ENCODE measurements at regions not wholly inside any gene's neighbourhood (a gene's known extent, or its start where the extent isn't known, plus 50 kb on each side); places are given as distances from the start of the nearest gene placed in this dataset.

GRCh38 chr2:35408320-35408719, 947.3 kb upstream of the CRIM1 start:
- TF ChIP-seq, protein P1, sequence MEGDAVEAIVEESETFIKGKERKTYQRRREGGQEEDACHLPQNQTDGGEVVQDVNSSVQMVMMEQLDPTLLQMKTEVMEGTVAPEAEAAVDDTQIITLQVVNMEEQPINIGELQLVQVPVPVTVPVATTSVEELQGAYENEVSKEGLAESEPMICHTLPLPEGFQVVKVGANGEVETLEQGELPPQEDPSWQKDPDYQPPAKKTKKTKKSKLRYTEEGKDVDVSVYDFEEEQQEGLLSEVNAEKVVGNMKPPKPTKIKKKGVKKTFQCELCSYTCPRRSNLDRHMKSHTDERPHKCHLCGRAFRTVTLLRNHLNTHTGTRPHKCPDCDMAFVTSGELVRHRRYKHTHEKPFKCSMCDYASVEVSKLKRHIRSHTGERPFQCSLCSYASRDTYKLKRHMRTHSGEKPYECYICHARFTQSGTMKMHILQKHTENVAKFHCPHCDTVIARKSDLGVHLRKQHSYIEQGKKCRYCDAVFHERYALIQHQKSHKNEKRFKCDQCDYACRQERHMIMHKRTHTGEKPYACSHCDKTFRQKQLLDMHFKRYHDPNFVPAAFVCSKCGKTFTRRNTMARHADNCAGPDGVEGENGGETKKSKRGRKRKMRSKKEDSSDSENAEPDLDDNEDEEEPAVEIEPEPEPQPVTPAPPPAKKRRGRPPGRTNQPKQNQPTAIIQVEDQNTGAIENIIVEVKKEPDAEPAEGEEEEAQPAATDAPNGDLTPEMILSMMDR (conservative IDR thresholded peaks at IDR 0.05; ENCODE audit: low read length) = no peak
- no peak for DNase-seq (ENCODE audit: low read depth)
- no peak overlapping the region for H3K4me3 ChIP-seq (ENCODE audit: low read length)

- DNase-seq (ENCODE audit: low read depth) = no peak
- H3K4me3 ChIP-seq (ENCODE audit: low read length) = no peak overlapping the region
- TF ChIP-seq, protein P1 (conservative IDR thresholded peaks at IDR 0.05; ENCODE audit: low read length) = no peak
Measured at GRCh38 chr2:35391736-35392442, 963.7 kb upstream of the CRIM1 start.

DNA sequence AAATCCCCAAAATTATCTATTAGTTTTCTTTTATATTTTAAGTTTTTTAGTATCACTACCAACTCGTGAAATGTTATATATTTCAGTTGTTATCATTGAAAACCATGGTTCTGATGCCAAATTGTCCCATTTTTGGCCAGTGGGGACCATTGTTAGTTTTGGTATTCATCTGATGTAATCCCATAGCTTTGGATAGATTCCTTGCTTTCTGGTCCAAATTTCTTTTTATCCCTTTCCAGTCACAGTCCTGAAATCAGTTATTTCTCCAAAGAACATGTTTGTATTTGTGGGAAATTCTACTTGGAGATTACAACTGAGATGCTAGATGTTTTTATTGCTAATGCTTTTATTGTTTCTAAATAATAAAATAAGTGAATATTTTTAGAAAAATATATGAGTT, 976.8 kb upstream of the CRIM1 start:
- TF ChIP-seq, protein P1 (conservative IDR thresholded peaks at IDR 0.05; ENCODE audit: low read length) = no peak
- no peak overlapping the region for H3K4me3 ChIP-seq (ENCODE audit: low read length)
- no peak for DNase-seq (ENCODE audit: low read depth)

- no peak overlapping the region for H3K4me3 ChIP-seq (ENCODE audit: low read length)
- TF ChIP-seq, protein P1 (conservative IDR thresholded peaks at IDR 0.05; ENCODE audit: low read length) = no peak
Measured at GRCh38 chr2:35374845-35375244, 980.7 kb upstream of the CRIM1 start.

GRCh38 chr2:35365859-35366258, 989.7 kb upstream of the CRIM1 start:
- DNase-seq (ENCODE audit: low read depth) = no peak
- TF ChIP-seq, protein P1 (conservative IDR thresholded peaks at IDR 0.05; ENCODE audit: low read length) = no peak
- no peak overlapping the region for H3K4me3 ChIP-seq (ENCODE audit: low read length)

More at GRCh38 chr2:35374845-35375244, 980.7 kb upstream of the CRIM1 start:
- DNase-seq (ENCODE audit: low read depth) = no peak

- TF ChIP-seq, protein P1 (conservative IDR thresholded peaks at IDR 0.05; ENCODE audit: low read length) = no peak
- DNase-seq (ENCODE audit: low read depth) = no peak
- no peak overlapping the region for H3K4me3 ChIP-seq (ENCODE audit: low read length)
Measured at GRCh38 chr2:35356332-35356731, 999.2 kb upstream of the CRIM1 start.

DNA sequence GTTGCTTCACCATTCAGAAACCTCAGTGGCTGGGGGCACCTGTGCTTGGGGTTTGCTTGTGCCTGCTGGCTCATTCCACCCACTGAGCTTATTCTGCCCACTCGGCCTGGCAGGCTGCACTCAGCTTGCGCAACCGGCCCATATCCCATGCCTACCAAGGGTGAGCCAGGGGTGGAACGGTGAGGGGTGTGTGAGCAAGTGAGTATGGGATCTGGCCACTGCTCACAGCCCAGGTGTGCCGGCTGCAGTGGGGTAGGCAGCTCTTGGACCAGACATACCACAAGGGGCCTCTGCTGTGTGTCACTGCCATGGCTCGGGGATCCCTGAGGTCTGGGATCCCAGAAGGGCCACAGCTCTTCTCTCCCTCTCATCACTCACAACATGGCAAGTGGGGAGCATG, 1000.5 kb upstream of the CRIM1 start:
- no peak for DNase-seq (ENCODE audit: low read depth)
- no peak overlapping the region for H3K4me3 ChIP-seq (ENCODE audit: low read length)
- TF ChIP-seq, protein P1 (conservative IDR thresholded peaks at IDR 0.05; ENCODE audit: low read length) = no peak

Measured in AG10803 (cell line).